HL-60 (cell line): ENCODE measurements at regions not wholly inside any gene's neighbourhood (a gene's known extent, or its start where the extent isn't known, plus 50 kb on each side); places are given as distances from the start of the nearest gene placed in this dataset.

ENCODE experiments used
- DNase-seq, 2 experiments: peaks; one replicate each; pipeline ENCODE4 v3.0.0-alpha.2; 2010 to 2020; ENCODE audit warnings: low read depth in 1 of 2, low spot score in 1 of 2
- H3K27ac ChIP-seq: fragments of 250-450 bp; sonication (Bioruptor Pico); replicated peaks from 2 replicates; pipeline ENCODE4 v1.5.1; 2020; ENCODE audit warnings: mild to moderate bottlenecking, moderate library complexity
- H3K27me3 ChIP-seq: fragments of 250-450 bp; sonication (Bioruptor Pico); 2 replicates; pipeline ENCODE4 v1.5.1; 2021; ENCODE audit warnings: mild to moderate bottlenecking, moderate library complexity; ENCODE audit not compliant: insufficient read depth, poor library complexity, severe bottlenecking
- H3K4me3 ChIP-seq: replicated peaks from 2 replicates; pipeline ENCODE4 v1.5.1; 2011; ENCODE audit warnings: mild to moderate bottlenecking, control low read depth, low read length; ENCODE audit not compliant: insufficient read depth
- GABPA ChIP-seq: IDR thresholded peaks from 2 replicates; pipeline ENCODE4 v1.6.1; 2012; ENCODE audit warnings: low read depth
- POLR2AphosphoS5 ChIP-seq: IDR thresholded peaks from 2 replicates; pipeline ENCODE4 v1.6.1; 2012; ENCODE audit warnings: low read depth
- SPI1 ChIP-seq: IDR thresholded peaks from 2 replicates; pipeline ENCODE4 v1.6.1; 2012; ENCODE audit warnings: low read depth, mild to moderate bottlenecking, borderline replicate concordance
- TF ChIP-seq, protein P1 (sequence below): IDR thresholded peaks from one replicate; pipeline ENCODE4 v1.5.1; 2011; ENCODE audit warnings: low read length, control low read depth, inconsistent platforms; ENCODE audit not compliant: insufficient read depth
- TF ChIP-seq, protein P2 (sequence below): IDR thresholded peaks from 2 replicates; pipeline ENCODE4 v1.6.1; 2012; ENCODE audit warnings: low read depth; ENCODE audit not compliant: insufficient replicate concordance

DNA sequence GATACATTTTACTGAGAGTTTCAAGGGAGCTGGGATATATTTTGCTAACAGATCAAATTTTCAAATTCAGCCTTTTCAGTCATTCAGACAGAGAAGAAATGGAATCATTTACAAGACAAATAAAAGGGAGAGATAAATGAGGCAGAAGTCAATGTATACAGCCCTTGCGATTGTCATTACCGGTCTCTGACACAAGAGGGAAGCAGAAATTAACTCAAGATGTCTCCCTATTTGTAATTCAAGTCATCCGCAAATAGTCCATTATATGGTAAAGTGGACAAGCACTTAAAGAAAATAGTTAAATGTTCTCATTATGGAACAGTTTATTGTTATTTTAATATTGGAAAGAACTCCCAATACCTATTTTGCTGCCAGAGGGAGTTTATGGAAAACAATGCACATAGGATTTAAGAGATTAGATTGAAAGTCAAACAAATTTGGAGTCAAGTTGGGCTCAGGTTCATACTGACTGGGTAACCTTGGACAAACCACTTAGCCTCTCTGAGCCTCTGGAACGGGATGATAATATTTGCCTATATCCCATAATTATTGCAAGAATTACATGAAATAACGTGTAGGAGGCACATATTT is 89.3 kb upstream of the PRKCQ start:
- Histone ChIP-seq H3K27me3 (no peaks in the 10 kb centered on the region), H3K4me3 (no peak overlapping the region), H3K27ac (no peak overlapping the region)
- no peak for DNase-seq
- TF ChIP-seq POLR2AphosphoS5 (no peak), GABPA (no peak), SPI1 (no peak)
- TF ChIP-seq, protein P1, sequence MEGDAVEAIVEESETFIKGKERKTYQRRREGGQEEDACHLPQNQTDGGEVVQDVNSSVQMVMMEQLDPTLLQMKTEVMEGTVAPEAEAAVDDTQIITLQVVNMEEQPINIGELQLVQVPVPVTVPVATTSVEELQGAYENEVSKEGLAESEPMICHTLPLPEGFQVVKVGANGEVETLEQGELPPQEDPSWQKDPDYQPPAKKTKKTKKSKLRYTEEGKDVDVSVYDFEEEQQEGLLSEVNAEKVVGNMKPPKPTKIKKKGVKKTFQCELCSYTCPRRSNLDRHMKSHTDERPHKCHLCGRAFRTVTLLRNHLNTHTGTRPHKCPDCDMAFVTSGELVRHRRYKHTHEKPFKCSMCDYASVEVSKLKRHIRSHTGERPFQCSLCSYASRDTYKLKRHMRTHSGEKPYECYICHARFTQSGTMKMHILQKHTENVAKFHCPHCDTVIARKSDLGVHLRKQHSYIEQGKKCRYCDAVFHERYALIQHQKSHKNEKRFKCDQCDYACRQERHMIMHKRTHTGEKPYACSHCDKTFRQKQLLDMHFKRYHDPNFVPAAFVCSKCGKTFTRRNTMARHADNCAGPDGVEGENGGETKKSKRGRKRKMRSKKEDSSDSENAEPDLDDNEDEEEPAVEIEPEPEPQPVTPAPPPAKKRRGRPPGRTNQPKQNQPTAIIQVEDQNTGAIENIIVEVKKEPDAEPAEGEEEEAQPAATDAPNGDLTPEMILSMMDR, result no peak
- TF ChIP-seq, protein P2, sequence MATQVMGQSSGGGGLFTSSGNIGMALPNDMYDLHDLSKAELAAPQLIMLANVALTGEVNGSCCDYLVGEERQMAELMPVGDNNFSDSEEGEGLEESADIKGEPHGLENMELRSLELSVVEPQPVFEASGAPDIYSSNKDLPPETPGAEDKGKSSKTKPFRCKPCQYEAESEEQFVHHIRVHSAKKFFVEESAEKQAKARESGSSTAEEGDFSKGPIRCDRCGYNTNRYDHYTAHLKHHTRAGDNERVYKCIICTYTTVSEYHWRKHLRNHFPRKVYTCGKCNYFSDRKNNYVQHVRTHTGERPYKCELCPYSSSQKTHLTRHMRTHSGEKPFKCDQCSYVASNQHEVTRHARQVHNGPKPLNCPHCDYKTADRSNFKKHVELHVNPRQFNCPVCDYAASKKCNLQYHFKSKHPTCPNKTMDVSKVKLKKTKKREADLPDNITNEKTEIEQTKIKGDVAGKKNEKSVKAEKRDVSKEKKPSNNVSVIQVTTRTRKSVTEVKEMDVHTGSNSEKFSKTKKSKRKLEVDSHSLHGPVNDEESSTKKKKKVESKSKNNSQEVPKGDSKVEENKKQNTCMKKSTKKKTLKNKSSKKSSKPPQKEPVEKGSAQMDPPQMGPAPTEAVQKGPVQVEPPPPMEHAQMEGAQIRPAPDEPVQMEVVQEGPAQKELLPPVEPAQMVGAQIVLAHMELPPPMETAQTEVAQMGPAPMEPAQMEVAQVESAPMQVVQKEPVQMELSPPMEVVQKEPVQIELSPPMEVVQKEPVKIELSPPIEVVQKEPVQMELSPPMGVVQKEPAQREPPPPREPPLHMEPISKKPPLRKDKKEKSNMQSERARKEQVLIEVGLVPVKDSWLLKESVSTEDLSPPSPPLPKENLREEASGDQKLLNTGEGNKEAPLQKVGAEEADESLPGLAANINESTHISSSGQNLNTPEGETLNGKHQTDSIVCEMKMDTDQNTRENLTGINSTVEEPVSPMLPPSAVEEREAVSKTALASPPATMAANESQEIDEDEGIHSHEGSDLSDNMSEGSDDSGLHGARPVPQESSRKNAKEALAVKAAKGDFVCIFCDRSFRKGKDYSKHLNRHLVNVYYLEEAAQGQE, result no peak

DNA sequence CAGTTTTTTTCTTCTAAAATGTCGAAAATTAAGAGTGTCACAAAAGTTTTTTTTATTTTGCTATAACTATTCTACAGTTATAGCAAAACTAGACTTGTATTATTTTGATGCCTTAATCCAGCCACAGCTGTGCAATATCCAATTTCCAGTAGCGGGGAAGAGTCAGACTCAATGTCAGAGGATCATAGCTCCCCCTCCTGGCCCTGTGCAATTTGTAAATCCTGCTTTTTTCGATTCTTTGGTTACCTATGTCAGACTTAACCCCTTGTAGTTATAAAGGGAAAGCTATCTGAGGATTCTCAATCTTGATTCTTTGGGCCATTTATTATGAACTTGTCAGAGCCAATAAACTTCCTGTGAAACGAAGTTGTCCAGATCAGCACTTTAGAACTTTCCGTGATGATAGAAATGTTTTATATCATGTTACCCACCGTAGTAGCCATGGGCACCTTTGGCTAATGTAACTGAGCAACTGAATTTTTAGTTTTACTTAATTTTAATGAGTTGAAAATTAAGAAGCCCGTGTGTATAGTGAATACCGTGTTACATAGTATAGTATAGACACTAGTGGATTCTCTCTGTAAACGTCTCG is 87.7 kb upstream of the PRKCQ start:
- TF ChIP-seq, protein P2, result no peak
- TF ChIP-seq POLR2AphosphoS5 (no peak), GABPA (no peak), SPI1 (no peak)
- TF ChIP-seq, protein P1, result no peak
- DNase-seq, result no peak
- Histone ChIP-seq H3K27ac (no peak overlapping the region), H3K27me3 (no peaks in the 10 kb centered on the region), H3K4me3 (no peak overlapping the region)

DNA sequence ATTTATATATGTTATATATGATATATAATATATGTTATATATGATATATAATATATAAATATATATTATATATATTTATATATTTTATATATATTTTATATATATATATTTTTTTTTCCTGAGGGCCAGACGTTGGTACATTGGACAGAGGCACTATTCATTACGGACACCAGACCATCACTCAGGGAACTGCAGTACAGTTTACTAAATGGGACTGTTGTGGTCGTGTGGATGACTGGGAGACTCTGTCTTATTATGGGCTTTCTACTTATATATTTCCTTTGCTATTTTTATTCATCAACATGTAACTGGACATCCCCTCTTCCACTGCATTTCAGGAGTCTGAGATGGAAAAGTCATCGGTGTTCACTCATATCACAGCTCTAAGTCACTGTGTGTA is 87.1 kb upstream of the PRKCQ start:
- no peak for DNase-seq
- TF ChIP-seq SPI1, result no peak
- TF ChIP-seq, protein P2, result peak; percentile 71
- no peaks in the 10 kb centered on the region for H3K27me3 ChIP-seq
- no peak overlapping the region for H3K27ac ChIP-seq
- H3K4me3 ChIP-seq, result no peak overlapping the region
